Neural progenitor cell (in vitro differentiated cells): ENCODE measurements at regions not wholly inside any gene's neighbourhood (a gene's known extent, or its start where the extent isn't known, plus 50 kb on each side); places are given as distances from the start of the nearest gene placed in this dataset.

ENCODE experiments used
- DNase-seq: peaks from one replicate; pipeline ENCODE4 v3.0.0-alpha.2; 2016; ENCODE audit warnings: low spot score
- H2AFZ ChIP-seq: fragments of 200-600 bp; sonication (generic); replicated peaks from 2 replicates; pipeline ENCODE4 v1.6.1; 2016; ENCODE audit warnings: antibody characterized with exemption
- H3F3A ChIP-seq: fragments of 200-600 bp; sonication (generic); 2 replicates; pipeline ENCODE4 v1.6.1; 2016; ENCODE audit warnings: antibody characterized with exemption, low read depth
- H3K27ac ChIP-seq: fragments of 200-600 bp; sonication (generic); 2 replicates; pipeline ENCODE4 v1.5.1; 2016; ENCODE audit warnings: mild to moderate bottlenecking
- H3K27me3 ChIP-seq: fragments of 200-600 bp; sonication (generic); 2 replicates; pipeline ENCODE4 v1.6.1; 2016; ENCODE audit warnings: mild to moderate bottlenecking, moderate library complexity
- H3K36me3 ChIP-seq: fragments of 200-600 bp; sonication (generic); 2 replicates; pipeline ENCODE4 v1.5.1; 2016
- H3K4me1 ChIP-seq: fragments of 200-600 bp; sonication (generic); 2 replicates; pipeline ENCODE4 v1.6.1; 2016; ENCODE audit warnings: mixed run types
- H3K4me2 ChIP-seq: fragments of 200-600 bp; sonication (generic); 2 replicates; pipeline ENCODE4 v1.6.1; 2016
- H3K4me3 ChIP-seq: fragments of 200-600 bp; sonication (generic); 2 replicates; pipeline ENCODE4 v1.5.1; 2016
- H3K79me2 ChIP-seq: fragments of 200-600 bp; sonication (generic); 2 replicates; pipeline ENCODE4 v1.6.1; 2016; ENCODE audit warnings: low read depth
- H3K9ac ChIP-seq: fragments of 200-600 bp; sonication (generic); 2 replicates; pipeline ENCODE4 v1.6.1; 2016
- H3K9me3 ChIP-seq: fragments of 200-600 bp; sonication (generic); 2 replicates; pipeline ENCODE4 v1.5.1; 2016; ENCODE audit warnings: low read depth
- H4K20me1 ChIP-seq: fragments of 200-600 bp; sonication (generic); 2 replicates; pipeline ENCODE4 v1.6.1; 2016; ENCODE audit warnings: low read depth
- H3K27ac Mint-ChIP-seq: 3 replicates; pipeline ENCODE4 v1.8.0; 2021; ENCODE audit warnings: mixed read lengths
- H3K27me3 Mint-ChIP-seq: 2 replicates; pipeline ENCODE4 v1.8.0; 2022; ENCODE audit warnings: low read depth, mild to moderate bottlenecking, inconsistent platforms, moderate library complexity, mixed read lengths; ENCODE audit not compliant: insufficient read depth
- H3K36me3 Mint-ChIP-seq: 3 replicates; pipeline ENCODE4 v1.8.0; 2021; ENCODE audit warnings: mixed read lengths
- H3K4me1 Mint-ChIP-seq: 3 replicates; pipeline ENCODE4 v1.8.0; 2021; ENCODE audit warnings: mixed read lengths
- H3K4me3 Mint-ChIP-seq: 3 replicates; pipeline ENCODE4 v1.8.0; 2021; ENCODE audit warnings: mild to moderate bottlenecking, moderate library complexity, mixed read lengths
- H3K9me3 Mint-ChIP-seq: 3 replicates; pipeline ENCODE4 v1.8.0; 2020; ENCODE audit warnings: mixed read lengths
- CTCF ChIP-seq: fragments of 200-600 bp; sonication (generic); IDR thresholded peaks from 2 replicates; pipeline ENCODE4 v1.5.1; 2017; ENCODE audit warnings: antibody characterized with exemption, mild to moderate bottlenecking
- EZH2 ChIP-seq: fragments of 200-600 bp; sonication (generic); IDR thresholded peaks from 2 replicates; pipeline ENCODE4 v1.6.1; 2017; ENCODE audit warnings: antibody characterized with exemption, mild to moderate bottlenecking, moderate library complexity
- EZH2phosphoT487 ChIP-seq: fragments of 200-600 bp; sonication (generic); IDR thresholded peaks from 2 replicates; pipeline ENCODE4 v1.6.1; 2017; ENCODE audit warnings: antibody characterized with exemption

DNA sequence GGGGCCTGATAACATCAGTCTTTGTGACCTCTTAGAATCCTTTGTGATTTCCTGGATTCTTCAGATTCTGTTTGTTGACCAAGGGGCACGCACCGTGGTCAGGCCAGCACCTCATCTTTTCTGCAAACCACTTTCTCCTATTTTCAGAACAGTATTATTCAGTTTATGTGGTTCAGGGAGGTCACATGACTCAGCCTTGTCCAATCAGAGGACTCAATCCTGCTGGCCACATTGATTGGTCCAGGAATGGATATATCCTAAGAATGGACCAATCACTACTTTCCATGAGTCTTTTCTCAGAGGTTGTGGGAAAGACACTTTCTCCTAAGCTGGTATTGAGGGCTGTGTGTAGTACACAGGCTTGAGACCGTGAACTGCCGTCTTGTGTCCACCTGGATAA lies 123.1 kb upstream of the EEF2KMT start:
- H3K4me2 ChIP-seq, result no peak overlapping the region
- H3F3A ChIP-seq, result no peaks in the 10 kb centered on the region
- no peaks in the 10 kb centered on the region for H3K9me3 ChIP-seq
- H3K4me1 ChIP-seq, result peaks cover 10% of the 10 kb centered on the region
- H3K79me2 ChIP-seq, result no peaks in the 10 kb centered on the region
- H3K9me3 Mint-ChIP-seq, result no peaks in the 10 kb centered on the region
- no peak overlapping the region for H3K27ac Mint-ChIP-seq
- H3K9ac ChIP-seq, result no peak overlapping the region
- H3K4me3 Mint-ChIP-seq, result no peak overlapping the region
- no peaks in the 10 kb centered on the region for H4K20me1 ChIP-seq
- no peaks in the 10 kb centered on the region for H3K36me3 Mint-ChIP-seq
- H2AFZ ChIP-seq, result no peak overlapping the region
- peaks cover 4% of the 10 kb centered on the region for H3K27me3 Mint-ChIP-seq
- H3K4me3 ChIP-seq, result no peak overlapping the region
- H3K36me3 ChIP-seq, result no peaks in the 10 kb centered on the region
- no peak overlapping the region for H3K27ac ChIP-seq
- no peak for TF ChIP-seq EZH2phosphoT487
- no peak for TF ChIP-seq CTCF
- TF ChIP-seq EZH2, result no peak
- H3K4me1 Mint-ChIP-seq, result peaks cover 4% of the 10 kb centered on the region
- DNase-seq, result no peak
- H3K27me3 ChIP-seq, result no peaks in the 10 kb centered on the region

GRCh38 chr16:5216441-5217080 lies 119.0 kb upstream of the EEF2KMT start:
- TF ChIP-seq EZH2phosphoT487, result no peak
- TF ChIP-seq EZH2, result no peak
- no peak for TF ChIP-seq CTCF
- Mint-ChIP-seq H3K9me3 (peaks cover 2% of the 10 kb centered on the region), H3K27me3 (peaks cover 2% of the 10 kb centered on the region), H3K4me1 (peaks cover 8% of the 10 kb centered on the region), H3K36me3 (no peaks in the 10 kb centered on the region), H3K4me3 (no peak overlapping the region), H3K27ac (no peak overlapping the region)
- H4K20me1 ChIP-seq, result no peaks in the 10 kb centered on the region
- H3F3A ChIP-seq, result peaks cover 24% of the 10 kb centered on the region
- no peak for DNase-seq
- H3K4me2 ChIP-seq, result no peak overlapping the region
- H3K4me1 ChIP-seq, result peaks cover 26% of the 10 kb centered on the region
- no peak overlapping the region for H2AFZ ChIP-seq
- H3K9ac ChIP-seq, result no peak overlapping the region
- no peak overlapping the region for H3K27ac ChIP-seq
- no peaks in the 10 kb centered on the region for H3K27me3 ChIP-seq
- H3K4me3 ChIP-seq, result no peak overlapping the region
- no peaks in the 10 kb centered on the region for H3K9me3 ChIP-seq
- H3K79me2 ChIP-seq, result no peaks in the 10 kb centered on the region
- no peaks in the 10 kb centered on the region for H3K36me3 ChIP-seq

- Mint-ChIP-seq H3K4me1 (peaks cover 8% of the 10 kb centered on the region), H3K36me3 (no peaks in the 10 kb centered on the region), H3K9me3 (peaks cover 2% of the 10 kb centered on the region), H3K27ac (no peak overlapping the region), H3K27me3 (peaks cover 2% of the 10 kb centered on the region), H3K4me3 (no peak overlapping the region)
- no peak overlapping the region for H3K4me2 ChIP-seq
- no peak overlapping the region for H3K4me3 ChIP-seq
- H2AFZ ChIP-seq, result no peak overlapping the region
- no peak overlapping the region for H3K9ac ChIP-seq
- H3K27ac ChIP-seq, result no peak overlapping the region
- H3K27me3 ChIP-seq, result no peaks in the 10 kb centered on the region
- no peaks in the 10 kb centered on the region for H3K79me2 ChIP-seq
- no peaks in the 10 kb centered on the region for H3K9me3 ChIP-seq
- no peaks in the 10 kb centered on the region for H4K20me1 ChIP-seq
- TF ChIP-seq EZH2phosphoT487 (no peak), CTCF (no peak), EZH2 (no peak)
- peaks cover 26% of the 10 kb centered on the region for H3K4me1 ChIP-seq
- H3F3A ChIP-seq, result peaks cover 24% of the 10 kb centered on the region
- DNase-seq, result peak; percentile 55
- H3K36me3 ChIP-seq, result no peaks in the 10 kb centered on the region
These were observed 118.3 kb upstream of the EEF2KMT start for GRCh38 chr16:5215901-5216300.
